K562 (cell line): ENCODE measurements at regions not wholly inside any gene's neighbourhood (a gene's known extent, or its start where the extent isn't known, plus 50 kb on each side); places are given as distances from the start of the nearest gene placed in this dataset.

ENCODE experiments used
- ATAC-seq: fragments of 200-7000 bp; cut with Tn5 transposase; 3 replicates; pipeline ENCODE4 v1.9.1; 2020; ENCODE audit warnings: moderate library complexity
- BruUV-seq: library from RNA; stranded (reverse); fragments of 400-500 nt; replicated peaks from 2 replicates; lab custom pipeline; 2021; lab: Mats Ljungman, UMichigan
- CTCF ChIA-PET: fragments of 300-600 bp; formaldehyde crosslinking; extraction: SDS; loops from one replicate; lab custom pipeline; 2021; ENCODE audit warnings: low intra/inter-chr PET ratio; lab: Yijun Ruan, JAX
- POLR2A ChIA-PET: fragments of 300-600, 350-650 bp; sonication (Branson Sonifier 250); formaldehyde crosslinking; extraction: SDS; loops from one replicate; lab custom pipeline; 2021; ENCODE audit warnings: antibody characterized with exemption, inconsistent platforms; lab: Yijun Ruan, JAX
- DNase-seq, 4 experiments: peaks; one replicate each; pipeline versions ENCODE4 v3.0.0 to v3.0.0-alpha.2; 2011 to 2018; ENCODE audit warnings: low spot score in 3 of 4, mixed read lengths in 3 of 4; ENCODE audit errors: extremely low read depth in 1 of 4
- FAIRE-seq: peaks from 2 replicates; lab custom pipeline; 2011; peaks lifted over from hg19 to GRCh38; lab: Jason Lieb, UNC
- H2AFZ ChIP-seq: 2 replicates; pipeline ENCODE4 v1.6.0; 2011; ENCODE audit warnings: low read depth, low read length, control low read depth, inconsistent platforms
- H3K27ac ChIP-seq: fragments of 200-600 bp; 3 replicates; pipeline ENCODE4 v1.8.0; 2011; ENCODE audit warnings: low read depth, mild to moderate bottlenecking, control low read depth, inconsistent platforms, low read length, moderate library complexity, mixed read lengths; ENCODE audit errors: extremely low read depth
- H3K27me3 ChIP-seq, 2 experiments: fragments of 300-600 bp in 1 of 2; 2 replicates in 1 of 2; 3 replicates in 1 of 2; pipeline versions ENCODE4 v1.6.0 to v1.8.0; 2011; ENCODE audit warnings: inconsistent platforms in 2 of 2, low read length in 2 of 2, mild to moderate bottlenecking in 1 of 2, mixed read lengths in 1 of 2, moderate library complexity in 1 of 2; ENCODE audit not compliant: control insufficient read depth in 2 of 2, insufficient read depth in 2 of 2
- H3K36me3 ChIP-seq: fragments of 300-600 bp; 3 replicates; pipeline ENCODE4 v1.8.0; 2011; ENCODE audit warnings: mild to moderate bottlenecking, low read length, inconsistent platforms; ENCODE audit not compliant: control insufficient read depth, insufficient read depth
- H3K4me1 ChIP-seq, 2 experiments: fragments of 200-600 bp in 1 of 2; replicated peaks in 1 of 2; 2 replicates in 1 of 2; 3 replicates in 1 of 2; pipeline versions ENCODE4 v1.5.1 to v1.8.0; 2011; ENCODE audit warnings: inconsistent platforms in 2 of 2, low read length in 2 of 2, mild to moderate bottlenecking in 1 of 2, mixed read lengths in 1 of 2, moderate library complexity in 1 of 2; ENCODE audit not compliant: control insufficient read depth in 2 of 2, insufficient read depth in 2 of 2
- H3K4me2 ChIP-seq: 2 replicates; pipeline ENCODE4 v1.6.1; 2011; ENCODE audit warnings: low read length, control low read depth, inconsistent platforms, mixed read lengths; ENCODE audit not compliant: insufficient read depth
- H3K4me3 ChIP-seq: fragments of 200-600 bp; sonication (generic), shearing (Covaris generic); 2 replicates; pipeline ENCODE4 v1.5.1; 2016; ENCODE audit warnings: control low read depth, inconsistent platforms
- H3K79me2 ChIP-seq: fragments of 200-600 bp; 3 replicates; pipeline ENCODE4 v1.8.0; 2011; ENCODE audit warnings: low read length, inconsistent platforms; ENCODE audit not compliant: control insufficient read depth, insufficient read depth
- H3K9ac ChIP-seq, 2 experiments: 2 replicates each; pipeline versions ENCODE4 v1.6.0 to v1.6.1; 2011; ENCODE audit warnings: low read depth in 2 of 2, low read length in 2 of 2, control low read depth in 1 of 2, inconsistent platforms in 1 of 2, mild to moderate bottlenecking in 1 of 2, mixed read lengths in 1 of 2; ENCODE audit not compliant: insufficient read depth in 1 of 2
- H3K9me1 ChIP-seq: one replicate; pipeline ENCODE4 v1.6.0; 2011; ENCODE audit warnings: inconsistent platforms, mild to moderate bottlenecking, low read length, moderate library complexity; ENCODE audit not compliant: control insufficient read depth, insufficient read depth
- H3K9me3 ChIP-seq: replicated peaks from 2 replicates; pipeline ENCODE4 v1.5.1; 2011; ENCODE audit warnings: low read depth, low read length, inconsistent platforms; ENCODE audit not compliant: control insufficient read depth, insufficient read depth
- H4K20me1 ChIP-seq: replicated peaks from 2 replicates; pipeline ENCODE4 v1.6.1; 2011; ENCODE audit warnings: low read length, inconsistent platforms, mixed read lengths; ENCODE audit not compliant: control insufficient read depth, insufficient read depth
- CHAMP1 ChIP-seq: fragments of 450-650 bp; IDR thresholded peaks from 2 replicates; pipeline ENCODE4 v1.6.1; 2016; ENCODE audit warnings: mild to moderate bottlenecking
- CREB3L1 ChIP-seq: fragments of 450-650 bp; IDR thresholded peaks from 2 replicates; pipeline ENCODE4 v1.6.1; 2014; ENCODE audit warnings: low read depth, mild to moderate bottlenecking, moderate library complexity, borderline replicate concordance
- CTCFL ChIP-seq: IDR thresholded peaks from 2 replicates; pipeline ENCODE4 v1.6.1; 2011; ENCODE audit warnings: borderline replicate concordance, low read depth, mild to moderate bottlenecking, moderate library complexity, low read length; ENCODE audit not compliant: insufficient read depth, poor library complexity, severe bottlenecking
- DIDO1 ChIP-seq: fragments of 450-650 bp; IDR thresholded peaks from 2 replicates; pipeline ENCODE4 v1.6.1; 2016; ENCODE audit warnings: low read depth, missing biosample characterization, missing genetic modification characterization
- PTTG1 ChIP-seq: fragments of 450-650 bp; IDR thresholded peaks from 2 replicates; pipeline ENCODE4 v1.6.1; 2016; ENCODE audit warnings: low read depth, mild to moderate bottlenecking, missing genetic modification characterization, missing compliant biosample characterization
- ZBTB5 ChIP-seq: fragments of 450-650 bp; IDR thresholded peaks from 2 replicates; pipeline ENCODE4 v1.6.1; 2017; ENCODE audit warnings: antibody characterized with exemption
- ZNF3 ChIP-seq: fragments of 250-450 bp; sonication (Bioruptor Pico); IDR thresholded peaks from 2 replicates; pipeline ENCODE4 v1.5.0; 2021; ENCODE audit warnings: mild to moderate bottlenecking, moderate library complexity
- ZNF445 ChIP-seq: fragments of 250-450 bp; sonication (Bioruptor Pico); IDR thresholded peaks from 2 replicates; pipeline ENCODE4 v1.4.0; 2020; ENCODE audit warnings: low read depth, mild to moderate bottlenecking, moderate library complexity
- WGBS: fragments of 100-300 bp; shearing (Covaris generic); methylation state at CpG from one replicate; pipeline ENCODE4 v1.1.6; 2016; ENCODE audit warnings: low coverage, mixed read lengths; ENCODE audit not compliant: insufficient coverage; ENCODE audit errors: missing lambda C conversion rate; 5-methylcytosine and 5-hydroxymethylcytosine counted together
- in situ Hi-C: fragments of 300-500 bp; cut with MboI; formaldehyde crosslinking; loops from 4 replicates; pipeline ENCODE4 v1.15.0; 2018; ENCODE audit warnings: inconsistent platforms, mixed read lengths
- intact Hi-C: fragments of 100-400 bp; cut with micrococcal nuclease; formaldehyde crosslinking; loops from 2 replicates; pipeline ENCODE4 v1.14.2; 2022

GRCh38 chr6:80610846-80611245 lies 504.4 kb downstream of the BCKDHB start (continued):
- TF ChIP-seq ZBTB5: no peak
- TF ChIP-seq, all 486 proteins: peak for 0

- Histone ChIP-seq H4K20me1 (no peaks in the 10 kb centered on the region), H3K79me2 (no peaks in the 10 kb centered on the region), H3K4me3 (no peak overlapping the region), H3K27ac (no peak overlapping the region), H3K9me1 (no peaks in the 10 kb centered on the region), H3K27me3 (no peaks in the 10 kb centered on the region), H3K9ac (no peak overlapping the region), H3K36me3 (no peaks in the 10 kb centered on the region), H3K4me2 (no peak overlapping the region), H3K4me1 (no peaks in the 10 kb centered on the region), H2AFZ (no peak overlapping the region), H3K9me3 (no peaks in the 10 kb centered on the region)
- BruUV-seq: no TSS peak
- ChIA-PET CTCF (no interaction called here), POLR2A (no interaction called here)
- intact Hi-C loops: no loop called here
- no peak for DNase-seq
- TF ChIP-seq ZNF445 (CRISPR knock-in tag): no peak
- no peak for TF ChIP-seq CTCFL
- TF ChIP-seq CREB3L1: no peak
- TF ChIP-seq ZNF3 (CRISPR knock-in tag): no peak
- TF ChIP-seq CHAMP1: no peak
- no peak for TF ChIP-seq PTTG1 (tag)
- TF ChIP-seq DIDO1 (tag): no peak
- in situ Hi-C loops: no loop called here
- 0% methylated on average over 1 of the region's 1 CpG for WGBS
- ATAC-seq: no peak
- FAIRE-seq: no peak
Observed at GRCh38 chr6:80608881-80609280, 502.4 kb downstream of the BCKDHB start.
